Neutrophil (primary cell): ENCODE measurements at regions not wholly inside any gene's neighbourhood (a gene's known extent, or its start where the extent isn't known, plus 50 kb on each side); places are given as distances from the start of the nearest gene placed in this dataset.

Source experiments
- H3K27ac ChIP-seq: fragments of 200-600 bp; sonication (generic); 2 replicates; pipeline ENCODE4 v1.5.1; 2016; ENCODE audit warnings: mild to moderate bottlenecking, moderate library complexity
- H3K27me3 ChIP-seq: fragments of 200-600 bp; sonication (generic); 2 replicates; pipeline ENCODE4 v1.6.0; 2016; ENCODE audit warnings: mild to moderate bottlenecking
- H3K36me3 ChIP-seq: fragments of 200-600 bp; sonication (generic); 2 replicates; pipeline ENCODE4 v1.5.1; 2017
- H3K4me1 ChIP-seq, 2 experiments: fragments of 200-600 bp in 1 of 2; sonication (generic) in 1 of 2; 1 replicate in 1 of 2; 2 replicates in 1 of 2; pipeline versions ENCODE4 v1.5.1 to v1.6.1; 2013 to 2016; ENCODE audit warnings: low read depth in 1 of 2, low read length in 1 of 2, mild to moderate bottlenecking in 1 of 2, moderate library complexity in 1 of 2; ENCODE audit not compliant: control insufficient read depth in 1 of 2, insufficient read depth in 1 of 2
- H3K4me3 ChIP-seq, 2 experiments: fragments of 200-600 bp in 1 of 2; sonication (generic) in 1 of 2; 1 replicate in 1 of 2; 2 replicates in 1 of 2; pipeline ENCODE4 v1.5.1; 2013 to 2016; ENCODE audit warnings: low read depth in 1 of 2, low read length in 1 of 2, mild to moderate bottlenecking in 1 of 2, moderate library complexity in 1 of 2
- H3K9me3 ChIP-seq: fragments of 200-600 bp; sonication (generic); 2 replicates; pipeline ENCODE4 v1.5.1; 2016
- TF ChIP-seq, protein P1 (sequence below): fragments of 200-600 bp; sonication (generic); IDR thresholded peaks from 2 replicates; pipeline ENCODE4 v1.5.1; 2016; ENCODE audit warnings: antibody characterized with exemption

GRCh38 chr7:49417034-49417433, 356.4 kb upstream of the VWC2 start:
- H3K9me3 ChIP-seq: no peaks in the 10 kb centered on the region
- H3K27ac ChIP-seq: no peak overlapping the region
- H3K27me3 ChIP-seq: no peaks in the 10 kb centered on the region
- H3K4me3 ChIP-seq: no peak overlapping the region
- no peaks in the 10 kb centered on the region for H3K36me3 ChIP-seq
- no peaks in the 10 kb centered on the region for H3K4me1 ChIP-seq
- TF ChIP-seq, protein P1, sequence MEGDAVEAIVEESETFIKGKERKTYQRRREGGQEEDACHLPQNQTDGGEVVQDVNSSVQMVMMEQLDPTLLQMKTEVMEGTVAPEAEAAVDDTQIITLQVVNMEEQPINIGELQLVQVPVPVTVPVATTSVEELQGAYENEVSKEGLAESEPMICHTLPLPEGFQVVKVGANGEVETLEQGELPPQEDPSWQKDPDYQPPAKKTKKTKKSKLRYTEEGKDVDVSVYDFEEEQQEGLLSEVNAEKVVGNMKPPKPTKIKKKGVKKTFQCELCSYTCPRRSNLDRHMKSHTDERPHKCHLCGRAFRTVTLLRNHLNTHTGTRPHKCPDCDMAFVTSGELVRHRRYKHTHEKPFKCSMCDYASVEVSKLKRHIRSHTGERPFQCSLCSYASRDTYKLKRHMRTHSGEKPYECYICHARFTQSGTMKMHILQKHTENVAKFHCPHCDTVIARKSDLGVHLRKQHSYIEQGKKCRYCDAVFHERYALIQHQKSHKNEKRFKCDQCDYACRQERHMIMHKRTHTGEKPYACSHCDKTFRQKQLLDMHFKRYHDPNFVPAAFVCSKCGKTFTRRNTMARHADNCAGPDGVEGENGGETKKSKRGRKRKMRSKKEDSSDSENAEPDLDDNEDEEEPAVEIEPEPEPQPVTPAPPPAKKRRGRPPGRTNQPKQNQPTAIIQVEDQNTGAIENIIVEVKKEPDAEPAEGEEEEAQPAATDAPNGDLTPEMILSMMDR: no peak

DNA sequence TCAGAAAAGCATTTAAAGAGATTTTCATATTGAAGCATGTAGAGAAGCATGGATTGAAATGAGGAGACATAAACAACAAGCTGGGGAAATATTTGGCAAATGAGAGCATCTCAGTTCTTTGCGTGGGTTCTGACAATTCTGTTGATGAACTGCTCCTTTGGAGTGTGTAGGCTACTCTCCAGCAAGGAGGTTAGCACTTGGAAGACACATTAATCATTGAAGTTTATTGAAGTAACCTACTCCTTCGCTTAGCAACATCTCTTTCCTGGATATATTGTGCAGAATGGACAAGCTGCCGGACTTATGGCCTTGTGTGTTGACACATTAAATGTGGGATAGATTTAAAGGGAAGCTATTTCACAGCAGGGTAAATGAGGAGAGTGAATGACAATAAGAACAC, 354.5 kb upstream of the VWC2 start:
- Histone ChIP-seq H3K36me3 (no peaks in the 10 kb centered on the region), H3K27me3 (no peaks in the 10 kb centered on the region), H3K4me1 (no peaks in the 10 kb centered on the region), H3K27ac (no peak overlapping the region), H3K4me3 (no peak overlapping the region), H3K9me3 (no peaks in the 10 kb centered on the region)
- TF ChIP-seq, protein P1: no peak

DNA sequence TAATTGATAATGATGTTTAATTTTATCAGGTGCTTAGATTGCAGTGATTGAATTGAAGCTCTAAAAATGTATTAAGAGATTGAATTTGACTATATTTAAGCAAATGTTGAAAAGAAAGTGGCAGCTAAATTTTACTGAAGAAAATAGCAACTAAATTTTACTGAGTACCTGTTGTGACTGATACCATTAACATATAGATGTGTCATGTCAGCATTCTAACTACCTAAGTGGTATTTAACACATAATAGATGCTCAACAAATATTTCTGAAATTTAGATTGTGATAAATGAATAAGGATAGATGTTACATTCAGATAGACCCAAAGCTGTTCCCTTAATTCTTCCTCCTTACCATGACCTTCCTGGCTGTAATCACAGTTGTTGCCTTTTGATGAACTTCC, 350.9 kb upstream of the VWC2 start:
- Histone ChIP-seq H3K36me3 (no peaks in the 10 kb centered on the region), H3K9me3 (no peaks in the 10 kb centered on the region), H3K27ac (no peak overlapping the region), H3K4me3 (no peak overlapping the region), H3K27me3 (no peaks in the 10 kb centered on the region), H3K4me1 (no peaks in the 10 kb centered on the region)
- TF ChIP-seq, protein P1: no peak

DNA sequence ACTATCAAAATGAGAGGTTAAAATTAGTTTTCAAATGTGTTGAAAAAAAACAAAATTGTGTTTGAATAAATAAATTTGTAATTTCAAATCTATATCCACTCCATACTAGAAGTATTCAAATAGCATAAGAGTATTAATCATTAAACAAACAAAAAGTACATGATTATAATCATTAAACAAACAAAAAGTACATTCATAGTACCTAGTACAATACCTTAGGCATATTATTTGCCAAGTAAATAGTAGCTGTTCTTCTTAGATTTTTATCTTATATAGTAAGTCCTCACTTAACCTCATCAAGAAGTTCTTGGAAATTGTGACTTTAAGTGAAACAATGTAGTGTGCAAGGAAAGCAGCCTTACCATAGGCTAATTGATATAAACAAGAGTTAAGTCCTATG, 349.3 kb upstream of the VWC2 start:
- Histone ChIP-seq H3K36me3 (no peaks in the 10 kb centered on the region), H3K27me3 (no peaks in the 10 kb centered on the region), H3K27ac (no peak overlapping the region), H3K9me3 (no peaks in the 10 kb centered on the region), H3K4me3 (no peak overlapping the region), H3K4me1 (no peaks in the 10 kb centered on the region)
- TF ChIP-seq, protein P1: no peak

- no peaks in the 10 kb centered on the region for H3K36me3 ChIP-seq
- no peaks in the 10 kb centered on the region for H3K4me1 ChIP-seq
- H3K4me3 ChIP-seq: no peak overlapping the region
- no peaks in the 10 kb centered on the region for H3K27me3 ChIP-seq
- no peaks in the 10 kb centered on the region for H3K9me3 ChIP-seq
- no peak overlapping the region for H3K27ac ChIP-seq
- TF ChIP-seq, protein P1: no peak
These were observed 348.1 kb upstream of the VWC2 start for GRCh38 chr7:49425277-49425818.

DNA sequence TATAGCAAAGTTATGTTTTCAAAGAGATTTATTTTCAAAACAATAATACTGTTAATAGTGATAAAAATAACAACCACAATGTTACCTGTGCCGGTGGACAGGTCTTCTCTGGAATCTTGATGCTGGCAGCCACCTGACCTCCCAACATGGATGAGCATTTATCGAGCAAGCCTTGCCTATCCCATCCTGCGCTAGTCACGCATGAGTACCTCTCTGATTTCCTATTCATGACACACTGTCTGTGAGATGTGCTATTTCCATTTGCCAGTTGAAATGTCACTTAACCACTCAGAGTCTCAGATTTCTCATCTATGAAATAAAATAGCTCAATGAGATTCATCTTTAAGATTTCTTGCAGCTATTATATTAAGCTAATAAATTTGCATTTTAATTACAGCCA, 341.2 kb upstream of the VWC2 start:
- Histone ChIP-seq H3K9me3 (no peaks in the 10 kb centered on the region), H3K27ac (no peak overlapping the region)
- TF ChIP-seq, protein P1: no peak

More for the DNA sequence above, 341.2 kb upstream of the VWC2 start:
- no peaks in the 10 kb centered on the region for H3K4me1 ChIP-seq
- H3K36me3 ChIP-seq: no peaks in the 10 kb centered on the region
- H3K4me3 ChIP-seq: no peak overlapping the region
- no peaks in the 10 kb centered on the region for H3K27me3 ChIP-seq
